ENCODE measurements at regions not wholly inside any gene's neighbourhood (a gene's known extent, or its start where the extent isn't known, plus 50 kb on each side); places are given as distances from the start of the nearest gene placed in this dataset.

GRCh38 chr5:168013546-168013945, 277.9 kb upstream of the WWC1 start:
- TF ChIP-seq CTCF (IDR thresholded peaks at IDR 0.05), result no peak
- no peak for TF ChIP-seq POLR2A (IDR thresholded peaks at IDR 0.05)
